ENCODE measurements at regions not wholly inside any gene's neighbourhood (a gene's known extent, or its start where the extent isn't known, plus 50 kb on each side); places are given as distances from the start of the nearest gene placed in this dataset.
A peak's percentile ranks its signal among the peaks of the same experiment; 100 is the strongest.

- intact Hi-C loops (cut with micrococcal nuclease), result no loop called here
- ATAC-seq (no peak), DNase-seq (no peak)
Measured at GRCh38 chr6:43963877-43964658, 163.2 kb downstream of the MRPL14 start.

GRCh38 chr6:43963203-43963602, 164.0 kb downstream of the MRPL14 start:
- intact Hi-C loops (cut with micrococcal nuclease), result no loop called here
- ATAC-seq, result no peak
- DNase-seq, result no peak

GRCh38 chr6:43962458-43962857, 164.8 kb downstream of the MRPL14 start:
- ATAC-seq, result no peak
- no peak for DNase-seq

GRCh38 chr6:43957273-43957672, 170.0 kb downstream of the MRPL14 start:
- no peak for ATAC-seq
- no peak for DNase-seq
- intact Hi-C loops (cut with micrococcal nuclease), result no loop called here

More at GRCh38 chr6:43962458-43962857, 164.8 kb downstream of the MRPL14 start:
- intact Hi-C loops (cut with micrococcal nuclease), result no loop called here

GRCh38 chr6:43956478-43956877, 170.8 kb downstream of the MRPL14 start:
- intact Hi-C loops (cut with micrococcal nuclease), result no loop called here
- no peak for ATAC-seq
- no peak for DNase-seq

- peak; percentile 91 for ATAC-seq
Measured at GRCh38 chr6:43954311-43955131, 172.7 kb downstream of the MRPL14 start.

GRCh38 chr6:43953794-43954310, 173.4 kb downstream of the MRPL14 start:
- ATAC-seq, result peak; percentile 74
- DNase-seq, result peak; percentile 81
- intact Hi-C loops (cut with micrococcal nuclease), result no loop called here

More at GRCh38 chr6:43954311-43955131, 172.7 kb downstream of the MRPL14 start:
- DNase-seq, result peak; percentile 83
- intact Hi-C loops (cut with micrococcal nuclease), result no loop called here

- ATAC-seq (no peak), DNase-seq (no peak)
- intact Hi-C loops (cut with micrococcal nuclease), result no loop called here
Measured at GRCh38 chr6:43953256-43953655, 174.0 kb downstream of the MRPL14 start.

- DNase-seq (no peak), ATAC-seq (no peak)
- intact Hi-C loops (cut with micrococcal nuclease), result no loop called here
Measured at GRCh38 chr6:43952746-43953145, 174.5 kb downstream of the MRPL14 start.

GRCh38 chr6:43951756-43952675, 175.2 kb downstream of the MRPL14 start:
- no peak for DNase-seq
- intact Hi-C loops (cut with micrococcal nuclease), result no loop called here
- no peak for ATAC-seq

GRCh38 chr6:43951063-43951755, 176.0 kb downstream of the MRPL14 start:
- peak; percentile 54 for ATAC-seq
- peak; percentile 81 for DNase-seq
- intact Hi-C loops (cut with micrococcal nuclease), result no loop called here

- no peak for DNase-seq
- intact Hi-C loops (cut with micrococcal nuclease), result no loop called here
- ATAC-seq, result no peak
Measured at GRCh38 chr6:43950731-43951062, 176.6 kb downstream of the MRPL14 start.

- ATAC-seq, result no peak
- no peak for DNase-seq
- intact Hi-C loops (cut with micrococcal nuclease), result no loop called here
Measured at GRCh38 chr6:43950051-43950605, 177.1 kb downstream of the MRPL14 start.

GRCh38 chr6:43949551-43949991, 177.7 kb downstream of the MRPL14 start:
- intact Hi-C loops (cut with micrococcal nuclease), result no loop called here
- ATAC-seq, result no peak
- DNase-seq, result no peak

GRCh38 chr6:43948527-43949485, 178.4 kb downstream of the MRPL14 start:
- no peak for DNase-seq
- ATAC-seq, result peak; percentile 25
- intact Hi-C loops (cut with micrococcal nuclease), result no loop called here

- ATAC-seq (no peak), DNase-seq (no peak)
- intact Hi-C loops (cut with micrococcal nuclease), result no loop called here
Measured at GRCh38 chr6:43947860-43948259, 177.8 kb downstream of the VEGFA start.

GRCh38 chr6:43946641-43947363, 176.8 kb downstream of the VEGFA start:
- DNase-seq (no peak), ATAC-seq (no peak)
- intact Hi-C loops (cut with micrococcal nuclease), result no loop called here

Measured in left ventricle myocardium superior (tissue), 1 donor.